ENCODE measurements at regions not wholly inside any gene's neighbourhood (a gene's known extent, or its start where the extent isn't known, plus 50 kb on each side); places are given as distances from the start of the nearest gene placed in this dataset.
"Not testable (repeated sequence)": the region's sequence is repeated elsewhere in the genome, so short reads cannot be mapped to it uniquely, and the experiment has no call there.

DNA sequence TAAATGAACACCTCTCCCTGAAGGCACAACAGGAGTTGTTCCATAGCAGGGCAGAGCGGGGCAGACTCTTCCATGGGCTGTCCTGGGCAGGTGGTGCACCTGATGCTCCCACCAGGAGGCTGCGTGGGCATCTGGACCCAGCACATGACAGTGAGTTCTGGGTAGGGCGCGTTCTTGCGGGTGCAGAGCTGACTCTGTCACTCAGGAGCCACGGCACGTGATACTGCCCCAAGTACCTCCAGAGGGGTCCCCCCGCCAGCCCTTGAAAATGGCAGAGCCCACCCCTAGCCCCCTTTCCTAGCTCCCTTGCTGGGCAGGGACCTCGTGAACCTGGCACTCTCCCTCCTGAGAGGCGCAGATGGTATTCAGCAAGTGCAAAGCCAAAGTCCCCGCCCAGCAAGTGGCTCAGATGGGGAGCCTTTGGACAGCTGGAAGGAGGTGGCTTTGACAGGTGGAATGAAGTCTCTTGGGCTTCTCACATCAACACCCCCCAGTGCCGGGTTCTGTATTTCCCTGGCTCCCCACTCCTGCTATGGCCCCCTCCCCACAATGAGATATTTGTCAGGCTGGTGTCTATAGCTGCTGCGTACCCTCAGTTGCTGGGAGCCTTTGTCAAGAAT is 172.1 kb downstream of the TBC1D2B start:
- peaks cover 1% of the 10 kb centered on the region for H3K4me1 Mint-ChIP-seq
- POLR2A ChIA-PET, result interaction anchor here (0.6 kb wide), 1 partner anchor 105 kb away, joined by 3 read pairs; no protein-coding TSS in a partner anchor
- no peak overlapping the region for H3K4me3 Mint-ChIP-seq
- H3K36me3 Mint-ChIP-seq (ENCODE audit: low read depth), result no peaks in the 10 kb centered on the region
- peaks cover 3% of the 10 kb centered on the region for H3K27me3 Mint-ChIP-seq
- DNase-seq, result no peak
- H3K9me3 Mint-ChIP-seq, result no peaks in the 10 kb centered on the region
- peak overlapping the region; percentile 19 for H3K27ac Mint-ChIP-seq
- CTCF ChIA-PET, result no interaction called here

DNA sequence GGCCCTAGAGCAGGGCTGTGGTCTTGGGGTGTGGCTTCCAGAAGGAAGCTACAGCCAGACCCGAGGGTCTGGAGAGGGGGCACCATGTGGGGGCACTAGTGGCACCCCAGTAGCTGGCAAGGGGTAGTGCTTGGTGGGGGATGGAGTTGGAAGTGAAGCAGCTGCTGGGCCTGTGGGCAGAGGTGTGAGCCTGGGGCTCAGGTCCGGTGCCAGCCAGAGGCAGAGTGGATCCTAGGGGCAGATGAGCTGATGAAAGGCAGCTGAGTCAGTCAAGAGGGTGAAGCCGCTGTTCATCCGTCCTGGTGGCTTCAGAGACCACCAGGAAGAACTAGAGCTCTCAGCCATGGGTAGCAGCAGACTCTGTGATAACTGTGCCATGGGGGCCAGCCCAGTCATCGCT is 172.6 kb downstream of the TBC1D2B start:
- DNase-seq, result no peak
- POLR2A ChIA-PET, result no interaction called here
- Mint-ChIP-seq H3K36me3 (ENCODE audit: low read depth) (no peaks in the 10 kb centered on the region), H3K9me3 (no peaks in the 10 kb centered on the region), H3K4me1 (no peaks in the 10 kb centered on the region), H3K27ac (no peak overlapping the region), H3K4me3 (no peak overlapping the region), H3K27me3 (peaks cover 3% of the 10 kb centered on the region)
- CTCF ChIA-PET, result no interaction called here

DNA sequence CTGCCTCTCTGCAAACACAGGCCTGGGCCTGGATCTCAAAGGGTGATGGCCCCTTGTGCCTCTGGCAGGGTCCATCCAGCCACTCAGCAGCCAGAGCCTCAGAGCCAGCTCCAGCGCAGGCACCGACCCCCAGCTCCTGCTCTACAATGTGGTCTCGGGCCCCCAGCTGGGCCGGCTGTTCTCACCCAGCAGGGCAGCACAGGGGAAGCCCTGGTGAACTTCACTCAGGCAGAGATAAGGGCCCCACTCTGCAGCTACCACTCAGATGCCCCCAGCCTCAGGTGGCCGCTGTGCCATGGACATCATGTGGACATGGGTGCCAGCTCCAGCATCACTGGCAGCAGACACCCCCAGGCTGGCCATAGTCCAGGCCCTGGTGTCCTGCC is 173.1 kb downstream of the TBC1D2B start:
- DNase-seq, result no peak
- no peak overlapping the region for H3K4me3 Mint-ChIP-seq
- ChIA-PET POLR2A (no interaction called here), CTCF (no interaction called here)
- no peaks in the 10 kb centered on the region for H3K9me3 Mint-ChIP-seq
- no peaks in the 10 kb centered on the region for H3K4me1 Mint-ChIP-seq
- no peaks in the 10 kb centered on the region for H3K36me3 Mint-ChIP-seq (ENCODE audit: low read depth)
- H3K27me3 Mint-ChIP-seq, result peaks cover 3% of the 10 kb centered on the region
- H3K27ac Mint-ChIP-seq, result no peak overlapping the region

DNA sequence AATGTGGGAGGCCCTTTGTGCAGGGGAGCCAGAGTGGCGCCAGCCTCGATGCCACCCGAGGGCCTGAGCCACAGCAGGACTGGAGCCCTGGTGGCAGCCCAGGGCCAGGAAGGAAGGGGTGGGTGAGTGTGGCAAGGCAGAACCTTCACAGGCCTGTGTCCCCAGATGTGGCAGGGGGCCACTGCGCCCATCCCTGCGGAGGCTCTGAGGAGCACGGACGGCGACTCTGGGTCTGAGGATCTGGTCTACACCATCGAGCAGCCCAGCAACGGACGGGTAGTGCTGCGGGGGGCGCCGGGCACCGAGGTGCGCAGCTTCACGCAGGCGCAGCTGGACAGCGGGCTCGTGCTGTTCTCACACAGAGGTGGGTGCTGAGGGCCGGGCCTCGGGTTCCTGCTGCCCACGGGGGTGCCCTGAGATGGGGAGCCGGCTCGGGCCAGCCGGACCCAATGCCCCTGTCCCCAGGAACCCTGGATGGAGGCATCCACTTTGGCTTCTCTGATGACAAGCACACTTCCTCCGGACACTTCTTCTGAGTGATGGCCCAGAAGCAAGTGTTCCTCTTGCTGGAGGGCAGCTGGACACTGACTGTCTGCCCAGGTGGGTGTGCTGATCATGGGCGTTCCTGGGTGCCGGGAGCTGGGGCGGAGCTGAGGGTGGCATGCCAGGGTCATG is 173.6 kb downstream of the TBC1D2B start:
- H3K9me3 Mint-ChIP-seq; H3K36me3 Mint-ChIP-seq (ENCODE audit: low read depth); CTCF ChIA-PET; POLR2A ChIA-PET; H3K27me3 Mint-ChIP-seq; H3K4me3 Mint-ChIP-seq; DNase-seq; H3K4me1 Mint-ChIP-seq; H3K27ac Mint-ChIP-seq: not testable (repeated sequence)

DNA sequence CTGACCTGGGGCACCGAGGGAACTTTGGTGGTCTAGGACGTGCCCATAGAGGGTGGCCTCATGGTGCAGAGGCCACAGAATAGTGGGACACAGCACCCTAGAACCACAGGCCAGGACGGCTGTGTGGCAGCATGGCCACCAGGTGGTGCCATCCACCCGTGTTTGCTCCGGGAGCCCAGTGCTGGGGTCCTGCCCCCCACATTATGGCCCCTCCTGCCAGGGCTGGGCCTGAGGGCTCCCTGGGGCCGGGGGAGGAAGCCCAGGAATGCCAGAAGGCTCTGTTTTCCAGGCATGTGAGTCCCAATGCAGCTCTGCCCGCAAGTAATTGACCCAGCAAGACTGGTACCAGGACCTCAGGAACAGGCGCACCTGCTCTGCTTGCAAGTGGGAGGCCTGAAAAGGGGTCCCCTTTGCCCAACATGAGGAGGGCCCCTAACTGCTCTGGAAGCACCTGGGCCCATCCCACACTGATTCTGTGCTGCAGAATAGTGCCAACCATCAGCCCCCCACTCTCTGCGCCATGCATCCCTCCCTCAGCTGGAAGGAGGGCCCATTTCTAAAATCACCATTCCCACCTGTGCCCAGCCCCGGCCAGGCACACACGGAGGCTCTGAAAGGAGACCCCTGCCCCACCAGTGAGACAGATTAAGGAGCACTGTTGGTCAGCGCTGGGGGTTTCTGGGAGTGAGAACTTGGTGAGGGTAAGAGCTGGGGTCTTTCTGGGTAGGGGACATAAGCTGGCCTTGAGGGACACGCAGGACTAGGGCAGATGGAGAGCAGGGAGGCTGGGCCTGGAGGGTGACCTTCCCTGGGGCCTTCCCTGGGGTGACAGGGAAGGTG is 174.4 kb downstream of the TBC1D2B start:
- H3K9me3 Mint-ChIP-seq; H3K27me3 Mint-ChIP-seq; H3K36me3 Mint-ChIP-seq (ENCODE audit: low read depth); H3K27ac Mint-ChIP-seq; POLR2A ChIA-PET; CTCF ChIA-PET; H3K4me3 Mint-ChIP-seq; H3K4me1 Mint-ChIP-seq: not testable (repeated sequence)
- DNase-seq, result peak; percentile 20

DNA sequence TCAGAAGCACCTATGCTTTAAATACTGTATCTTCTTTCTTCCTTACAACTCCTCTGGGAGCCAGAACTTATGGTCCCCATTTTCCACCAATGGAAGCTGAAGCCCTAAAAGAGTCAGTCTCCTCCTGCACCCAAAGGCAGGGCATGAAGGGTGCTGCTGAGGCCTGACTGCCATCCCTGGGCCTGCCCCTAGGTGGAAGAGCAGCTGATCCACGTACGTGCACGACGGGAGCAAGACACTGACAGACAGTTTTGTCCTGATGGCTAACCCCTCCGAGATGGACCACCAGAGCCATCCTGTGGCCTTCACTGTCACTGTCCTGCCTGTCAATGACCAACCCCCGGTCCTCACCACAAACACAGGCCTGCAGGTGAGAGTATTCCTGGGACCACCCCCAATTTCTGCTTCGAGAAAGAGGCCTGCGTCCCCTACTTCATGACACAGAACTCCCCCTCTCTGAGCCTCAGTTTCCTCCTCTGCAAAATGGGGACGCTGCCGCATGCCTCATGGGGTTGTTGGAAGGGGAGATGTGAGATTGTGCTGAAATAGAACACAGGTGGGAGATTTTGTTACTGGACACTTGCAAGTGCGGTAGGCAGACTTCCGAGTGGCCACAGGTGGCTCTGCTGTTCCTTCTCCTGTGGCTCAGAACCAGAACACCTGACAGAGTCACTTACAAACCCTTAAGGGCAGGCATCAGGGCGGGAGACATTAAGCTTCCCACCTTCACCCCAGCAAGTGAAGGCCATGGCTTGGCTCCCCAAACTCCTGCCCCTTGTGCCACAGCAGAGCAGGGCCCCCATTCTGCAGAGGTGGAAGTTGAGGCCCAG is 175.4 kb downstream of the TBC1D2B start:
- CTCF ChIA-PET, result interaction anchor here (2.1 kb wide), 1 partner anchor 8 kb away, joined by 7 read pairs; no protein-coding TSS in a partner anchor
- POLR2A ChIA-PET, result no interaction called here
- no peak for DNase-seq
- H3K9me3 Mint-ChIP-seq, result no peaks in the 10 kb centered on the region
- H3K27me3 Mint-ChIP-seq, result no peaks in the 10 kb centered on the region
- no peak overlapping the region for H3K27ac Mint-ChIP-seq
- no peaks in the 10 kb centered on the region for H3K36me3 Mint-ChIP-seq (ENCODE audit: low read depth)
- no peaks in the 10 kb centered on the region for H3K4me1 Mint-ChIP-seq
- H3K4me3 Mint-ChIP-seq, result no peak overlapping the region

DNA sequence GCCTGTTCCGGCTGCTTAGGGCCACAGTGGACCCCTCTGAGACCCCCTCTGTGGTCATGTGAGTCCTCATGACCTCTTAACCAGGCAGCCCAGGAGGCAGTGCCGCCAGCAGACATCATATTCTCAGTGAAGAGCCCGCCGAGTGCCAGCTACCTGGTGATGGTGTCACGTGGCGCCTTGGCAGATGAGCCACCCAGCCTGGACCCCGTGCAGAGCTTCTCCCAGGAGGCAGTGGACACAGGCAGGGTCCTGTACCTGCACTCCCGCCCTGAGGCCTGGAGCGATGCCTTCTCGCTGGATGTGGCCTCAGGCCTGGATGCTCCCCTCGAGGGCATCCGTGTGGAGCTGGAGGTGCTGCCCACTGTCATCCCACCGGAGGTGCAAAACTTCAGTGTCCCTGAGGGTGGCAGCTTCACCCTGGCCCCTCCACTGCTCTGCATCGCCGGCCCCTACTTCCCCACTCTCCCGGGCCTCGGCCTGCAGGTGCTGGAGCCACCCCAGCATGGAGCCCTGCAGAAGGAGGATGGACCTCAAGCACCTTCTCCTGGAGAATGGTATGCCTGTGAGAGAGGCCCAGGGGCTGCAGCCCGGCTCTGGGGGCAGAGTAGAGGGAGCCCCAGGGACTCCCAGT is 176.1 kb downstream of the TBC1D2B start:
- Mint-ChIP-seq H3K9me3 (no peaks in the 10 kb centered on the region), H3K4me3 (no peak overlapping the region), H3K36me3 (ENCODE audit: low read depth) (no peaks in the 10 kb centered on the region), H3K4me1 (no peaks in the 10 kb centered on the region), H3K27ac (no peak overlapping the region), H3K27me3 (no peaks in the 10 kb centered on the region)
- ChIA-PET POLR2A (no interaction called here), CTCF (interaction anchor here (2.1 kb wide), 1 partner anchor 9 kb away, joined by 7 read pairs; no protein-coding TSS in a partner anchor)
- DNase-seq, result no peak

DNA sequence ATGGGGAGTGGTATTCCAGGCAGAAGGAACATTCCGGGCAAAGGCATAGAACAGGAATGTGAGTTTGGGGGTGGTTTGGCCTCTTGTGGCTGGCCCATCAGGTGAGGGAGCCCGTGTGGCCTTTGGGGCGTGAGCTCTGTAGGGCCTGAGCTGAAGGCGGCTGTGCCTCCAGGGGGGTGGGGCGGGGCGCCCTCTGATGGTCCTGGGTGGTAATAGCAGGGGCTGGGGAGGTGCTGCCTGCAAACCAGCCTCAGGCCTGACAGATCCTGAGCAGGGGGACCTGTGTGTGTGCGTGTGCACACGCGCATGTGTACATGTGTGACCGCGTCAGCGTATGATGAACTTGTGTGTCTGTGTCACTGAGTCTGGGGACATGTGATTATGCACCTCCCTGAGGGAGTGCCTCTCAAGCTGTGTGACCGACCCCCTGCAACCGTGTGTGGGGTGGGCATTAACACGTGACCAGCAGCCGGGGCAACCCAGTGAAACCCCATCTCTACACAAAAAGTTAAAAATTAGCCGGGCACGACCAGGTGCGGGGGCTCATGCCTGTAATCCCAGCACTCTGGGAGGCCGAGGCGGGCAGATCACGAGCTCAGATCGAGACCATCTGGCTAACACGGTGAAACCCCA is 177.1 kb downstream of the TBC1D2B start:
- H3K36me3 Mint-ChIP-seq (ENCODE audit: low read depth); POLR2A ChIA-PET; H3K4me1 Mint-ChIP-seq; H3K27ac Mint-ChIP-seq; H3K4me3 Mint-ChIP-seq; H3K27me3 Mint-ChIP-seq; H3K9me3 Mint-ChIP-seq: not testable (repeated sequence)
- CTCF ChIA-PET, result interaction anchor here (2.1 kb wide), 1 partner anchor 10 kb away, joined by 7 read pairs; no protein-coding TSS in a partner anchor
- DNase-seq, result peak; percentile 51

DNA sequence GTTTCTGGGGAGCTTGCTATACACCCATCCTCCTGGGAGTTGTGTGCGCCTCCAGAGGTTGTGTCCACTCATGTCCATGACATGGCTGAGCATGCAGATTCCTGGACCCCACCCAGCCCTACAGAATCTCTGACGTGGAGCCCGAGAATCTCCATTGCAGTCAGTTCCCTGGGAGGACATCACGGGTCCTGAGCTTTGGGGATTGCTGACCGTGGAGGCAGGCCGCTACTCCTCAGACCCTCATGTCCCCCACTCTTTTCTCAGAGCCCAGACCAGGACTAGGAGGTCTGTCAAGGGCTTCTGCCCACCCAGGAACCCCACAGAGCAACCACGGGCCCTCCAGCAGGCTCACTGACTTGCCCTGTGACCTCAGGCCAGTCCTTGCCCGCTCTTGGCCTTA is 177.7 kb downstream of the TBC1D2B start:
- H3K27ac Mint-ChIP-seq; H3K9me3 Mint-ChIP-seq; H3K4me3 Mint-ChIP-seq; H3K4me1 Mint-ChIP-seq; H3K36me3 Mint-ChIP-seq (ENCODE audit: low read depth); DNase-seq; H3K27me3 Mint-ChIP-seq; POLR2A ChIA-PET: not testable (repeated sequence)
- CTCF ChIA-PET, result interaction anchor here (2.1 kb wide), 1 partner anchor 11 kb away, joined by 7 read pairs; no protein-coding TSS in a partner anchor

DNA sequence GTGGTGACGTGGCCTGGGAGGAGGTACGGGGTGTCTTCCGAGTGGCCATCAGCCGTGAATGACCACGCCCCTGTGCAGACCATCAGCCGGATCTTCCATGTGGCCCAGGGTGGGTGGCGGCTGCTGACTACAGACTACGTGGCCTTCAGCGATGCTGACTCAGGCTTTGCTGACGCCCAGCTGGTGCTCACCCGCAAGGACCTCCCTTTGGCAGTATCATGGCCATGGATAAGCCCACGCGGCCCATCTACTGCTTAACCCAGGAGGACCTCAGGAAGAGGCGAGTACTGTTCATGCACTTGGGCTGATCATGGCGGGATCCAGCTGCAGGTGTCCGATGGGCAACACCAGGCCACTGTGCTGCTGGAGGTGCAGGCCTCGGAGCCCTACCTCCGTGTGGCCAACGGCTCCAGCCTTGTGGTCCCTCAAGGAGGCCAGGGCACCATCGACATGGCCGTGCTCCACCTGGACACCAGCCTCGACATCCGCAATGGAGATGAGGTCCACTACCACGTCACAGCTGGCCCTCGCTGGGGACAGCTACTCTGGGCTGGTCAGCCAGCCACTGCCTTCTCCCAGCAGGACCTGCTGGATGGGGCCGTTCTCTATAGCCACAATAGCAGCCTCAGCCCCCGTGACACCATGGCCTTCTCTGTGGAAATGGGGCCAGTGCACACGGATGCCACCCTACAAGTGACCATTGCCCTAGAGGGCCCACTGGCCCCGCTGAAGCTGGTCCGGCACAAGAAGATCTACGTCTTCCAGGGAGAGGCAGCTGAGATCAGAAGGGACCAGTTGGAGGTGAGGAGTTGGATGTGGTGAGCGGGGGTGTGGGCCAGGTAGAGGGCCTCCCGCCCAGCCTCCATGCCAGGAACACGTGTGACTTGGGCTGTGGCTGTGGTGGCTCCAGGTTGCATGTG is 178.4 kb downstream of the TBC1D2B start:
- Mint-ChIP-seq H3K4me3 (no peak overlapping the region), H3K27ac (no peak overlapping the region), H3K9me3 (no peaks in the 10 kb centered on the region), H3K36me3 (ENCODE audit: low read depth) (no peaks in the 10 kb centered on the region), H3K4me1 (no peaks in the 10 kb centered on the region), H3K27me3 (no peaks in the 10 kb centered on the region)
- no peak for DNase-seq
- POLR2A ChIA-PET, result no interaction called here
- CTCF ChIA-PET, result no interaction called here

DNA sequence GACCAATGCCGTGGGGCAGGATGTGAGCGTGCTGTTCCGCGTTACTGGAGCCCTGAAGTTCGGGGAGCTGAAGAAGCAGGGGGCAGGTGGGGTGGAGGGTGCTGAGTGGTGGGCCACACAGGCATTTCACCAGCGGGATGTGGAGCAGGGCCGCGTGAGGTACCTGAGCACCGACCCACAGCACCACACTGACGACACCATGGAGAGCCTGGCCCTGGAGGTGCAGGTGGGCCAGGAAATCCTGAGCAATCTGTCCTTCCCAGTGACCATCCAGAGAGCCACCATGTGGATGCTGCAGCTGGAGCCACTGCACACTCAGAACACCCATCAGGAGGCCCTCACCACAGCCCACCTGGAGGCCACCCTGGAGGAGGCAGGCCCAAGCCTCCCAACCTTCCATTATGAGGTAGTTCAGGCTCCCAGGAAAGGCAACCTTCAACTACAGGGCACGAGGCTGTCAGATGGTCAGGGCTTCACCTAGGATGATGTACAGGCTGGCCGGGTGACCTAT is 179.6 kb downstream of the TBC1D2B start:
- no peaks in the 10 kb centered on the region for H3K9me3 Mint-ChIP-seq
- H3K36me3 Mint-ChIP-seq (ENCODE audit: low read depth), result no peaks in the 10 kb centered on the region
- POLR2A ChIA-PET, result no interaction called here
- CTCF ChIA-PET, result no interaction called here
- no peak for DNase-seq
- H3K4me1 Mint-ChIP-seq, result no peaks in the 10 kb centered on the region
- H3K4me3 Mint-ChIP-seq, result no peak overlapping the region
- H3K27me3 Mint-ChIP-seq, result no peaks in the 10 kb centered on the region
- H3K27ac Mint-ChIP-seq, result no peak overlapping the region

Measured in activated CD4-positive, alpha-beta T cell treated with anti-CD3 and anti-CD28 coated beads, Interleukin-2, amount 10 ng/mL, durations not matched to agents 7 days and 5 days (primary cell).